ENCODE measurements at regions not wholly inside any gene's neighbourhood (a gene's known extent, or its start where the extent isn't known, plus 50 kb on each side); places are given as distances from the start of the nearest gene placed in this dataset.

- TF ChIP-seq CTCF (IDR thresholded peaks at IDR 0.05; ENCODE audit: insufficient read depth, low read length, poor library complexity, severe bottlenecking) (no peak), EZH2phosphoT487 (conservative IDR thresholded peaks at IDR 0.05; ENCODE audit: low read length) (no peak)
Observed at GRCh38 chr7:35405461-35405860, 151.6 kb upstream of the TBX20 start.

Measured in SU-DHL-6 (cell line).